ENCODE measurements at regions not wholly inside any gene's neighbourhood (a gene's known extent, or its start where the extent isn't known, plus 50 kb on each side); places are given as distances from the start of the nearest gene placed in this dataset.

DNA sequence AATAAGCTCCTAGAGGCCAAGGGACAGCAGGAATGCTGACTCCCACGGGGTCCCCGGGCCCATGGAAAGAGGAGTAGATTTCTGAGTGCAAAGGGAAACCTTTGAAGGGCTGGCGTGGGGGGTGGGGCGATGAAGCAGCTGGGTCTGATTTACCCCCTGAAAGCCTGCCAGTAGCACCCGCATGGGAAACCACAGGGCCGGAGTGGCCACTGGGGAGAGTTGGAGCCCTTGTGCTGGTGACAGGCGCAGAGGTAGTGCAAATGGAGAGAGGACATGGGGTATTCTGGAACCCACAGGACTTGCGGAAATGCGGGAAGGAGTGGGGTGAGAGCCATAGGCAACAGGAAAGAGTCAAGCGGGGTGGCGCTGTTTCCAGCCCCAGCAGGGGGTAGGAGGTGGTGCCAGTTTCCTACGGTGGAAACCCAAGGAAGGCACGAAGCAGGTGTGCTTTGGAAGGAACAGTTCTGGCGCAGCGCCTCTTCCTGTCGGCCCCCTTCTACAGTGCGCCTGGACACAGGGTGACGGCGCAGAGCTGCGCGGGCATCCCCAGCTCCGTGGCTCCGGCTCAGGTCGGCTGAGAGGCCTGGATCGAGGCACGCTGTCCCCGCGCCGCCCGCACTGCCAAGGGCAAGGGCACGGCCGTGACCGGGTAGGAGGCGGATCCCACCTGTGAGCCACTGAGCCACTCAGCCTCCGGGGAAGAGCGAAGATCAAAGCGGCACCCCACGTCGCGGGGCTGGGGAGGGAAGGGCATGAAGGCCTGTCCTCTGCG lies 149.0 kb upstream of the GLI2 start:
- ATAC-seq (peak; percentile 79), DNase-seq (peak; percentile 52)
- intact Hi-C loops (cut with micrococcal nuclease), result loop anchor here (10.0 kb wide), 1 partner anchor 88 kb away; no protein-coding TSS in a partner anchor

DNA sequence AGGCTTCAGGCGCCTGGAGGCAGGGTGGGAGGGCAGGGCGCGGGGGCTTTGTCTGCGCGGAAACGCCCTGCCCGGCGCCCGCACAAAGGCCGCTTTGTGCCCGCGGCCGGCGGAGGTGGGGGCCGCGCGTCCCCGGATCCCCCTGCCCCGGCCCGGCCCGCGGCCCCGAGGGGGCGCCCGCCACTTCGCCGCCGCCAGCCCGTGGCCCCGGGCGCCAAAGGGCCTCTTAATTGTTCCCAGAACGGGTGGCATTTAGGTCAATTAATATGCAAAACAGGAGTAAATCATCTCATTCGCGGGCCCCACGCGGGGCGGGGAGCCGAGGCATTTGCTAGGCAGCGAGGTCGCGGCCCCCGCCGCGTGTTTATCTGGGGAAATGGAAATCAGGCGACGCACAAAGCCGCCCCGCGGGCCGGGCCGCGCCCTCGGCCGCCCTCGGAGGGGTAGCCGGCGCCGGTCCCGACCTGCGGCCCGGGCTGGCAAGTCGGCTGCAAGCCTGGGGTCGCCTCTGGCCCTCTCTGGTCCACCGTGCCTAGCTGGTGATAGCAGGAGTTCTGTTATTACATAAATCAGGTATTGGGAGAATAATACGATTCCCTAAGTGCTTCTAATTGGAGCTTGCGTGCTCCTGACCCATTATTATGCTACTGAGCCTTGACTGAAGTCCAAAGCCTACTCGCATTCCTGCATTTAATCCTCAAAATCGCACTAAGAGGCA lies 148.2 kb upstream of the GLI2 start:
- ATAC-seq (peak; percentile 58), DNase-seq (peak; percentile 39)
- intact Hi-C loops (cut with micrococcal nuclease), result loop anchor here (10.0 kb wide), 1 partner anchor 87 kb away; no protein-coding TSS in a partner anchor

DNA sequence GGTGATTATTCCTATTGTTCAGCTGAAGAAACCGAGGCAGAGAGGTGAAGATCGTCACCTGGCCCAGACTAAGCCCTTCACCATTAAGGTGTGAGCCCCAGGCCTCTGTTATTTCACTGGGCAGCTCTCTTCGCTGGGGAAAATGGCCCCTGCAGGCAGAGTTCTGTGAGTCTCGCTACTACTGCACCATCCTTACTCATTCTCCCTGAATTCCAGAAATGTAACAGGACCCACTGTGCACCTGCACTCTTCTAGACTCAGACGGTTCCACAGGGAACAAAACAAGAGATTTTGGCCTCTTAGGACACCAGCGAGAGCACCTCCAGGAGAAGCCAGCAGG lies 147.7 kb upstream of the GLI2 start:
- intact Hi-C loops (cut with micrococcal nuclease), result loop anchor here (10.0 kb wide), 1 partner anchor 87 kb away; no protein-coding TSS in a partner anchor
- ATAC-seq (no peak), DNase-seq (no peak)

DNA sequence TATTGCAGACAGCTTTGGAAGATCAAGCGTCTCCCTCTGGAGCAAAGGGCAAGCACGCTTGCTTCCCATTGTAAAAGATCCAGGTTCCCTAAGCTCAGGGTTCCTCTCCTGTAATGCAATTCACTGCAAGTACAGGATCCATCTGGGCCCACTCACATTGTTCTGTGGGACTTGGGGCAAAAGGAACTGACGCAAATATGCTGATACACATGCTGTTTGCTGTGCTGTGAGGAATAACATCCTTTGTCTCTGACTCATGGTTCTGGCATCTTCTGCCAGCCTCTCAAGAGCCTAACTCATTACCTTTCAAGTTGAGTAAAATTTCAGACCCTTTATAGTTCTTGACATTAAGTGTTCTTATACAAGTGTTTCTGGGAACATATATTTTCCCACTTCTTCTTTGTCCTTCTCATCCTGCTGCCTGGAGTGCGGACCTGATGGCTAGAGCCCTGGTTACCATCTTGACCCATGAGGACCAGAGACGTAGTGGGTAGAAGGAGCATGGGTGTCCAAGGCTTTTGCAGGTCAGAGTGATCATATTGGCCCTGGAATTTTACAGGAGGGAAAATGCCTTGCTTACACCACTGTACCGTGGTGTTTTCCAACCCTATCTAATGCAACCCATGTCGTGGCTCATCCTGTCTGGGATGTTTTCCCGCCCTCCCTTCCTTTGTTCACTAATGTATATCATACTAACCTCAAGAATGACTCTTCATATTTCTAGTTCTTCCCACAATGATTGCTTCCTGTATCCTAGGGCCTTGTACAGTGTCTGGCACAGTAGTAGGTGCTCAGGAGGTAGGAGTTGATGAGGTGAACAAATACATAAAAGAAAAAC lies 145.7 kb upstream of the GLI2 start:
- DNase-seq (no peak), ATAC-seq (no peak)
- intact Hi-C loops (cut with micrococcal nuclease), result loop anchor here (10.0 kb wide), 1 partner anchor 85 kb away; no protein-coding TSS in a partner anchor

DNA sequence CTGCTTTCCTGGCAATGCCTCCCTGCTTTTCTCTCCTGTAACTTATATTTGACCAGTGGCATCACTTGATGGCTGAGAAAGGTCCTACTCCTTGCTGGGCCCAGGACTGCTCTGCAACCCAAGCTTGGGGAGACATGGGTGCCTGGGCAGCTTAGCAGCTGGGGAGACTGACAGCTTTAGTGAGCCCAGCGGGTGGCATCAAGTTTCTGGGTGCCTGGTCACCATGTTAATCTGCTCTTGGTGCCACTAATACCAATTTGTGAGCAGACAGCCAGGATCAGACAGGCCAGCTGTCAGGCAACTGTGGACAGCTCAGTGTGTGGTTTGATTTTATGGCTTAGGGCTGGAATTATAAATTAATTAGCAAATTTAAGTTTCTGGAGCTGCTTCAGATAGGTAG lies 144.8 kb upstream of the GLI2 start:
- ATAC-seq (no peak), DNase-seq (peak; percentile 4)
- intact Hi-C loops (cut with micrococcal nuclease), result no loop called here

DNA sequence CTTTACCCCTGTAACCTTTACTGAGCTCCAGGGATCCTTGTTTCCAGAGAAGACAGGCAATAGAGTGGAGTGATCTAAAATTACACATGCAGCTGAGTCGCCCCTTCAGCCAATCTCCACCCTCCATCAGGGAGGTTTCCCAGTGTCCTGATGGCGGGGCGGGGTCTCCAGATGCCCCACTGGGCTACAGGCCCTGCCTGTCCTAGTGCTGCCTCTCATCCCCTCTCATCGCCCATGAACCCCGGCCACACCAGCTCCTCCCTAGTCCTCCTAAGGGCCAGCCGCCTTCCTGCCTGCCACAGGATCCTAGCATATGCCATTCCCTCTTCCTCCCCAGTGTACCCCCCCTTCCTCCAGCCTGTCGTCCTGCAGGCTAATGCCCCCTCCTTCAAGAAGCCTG lies 144.1 kb upstream of the GLI2 start:
- ATAC-seq (no peak), DNase-seq (peak; percentile 8)

DNA sequence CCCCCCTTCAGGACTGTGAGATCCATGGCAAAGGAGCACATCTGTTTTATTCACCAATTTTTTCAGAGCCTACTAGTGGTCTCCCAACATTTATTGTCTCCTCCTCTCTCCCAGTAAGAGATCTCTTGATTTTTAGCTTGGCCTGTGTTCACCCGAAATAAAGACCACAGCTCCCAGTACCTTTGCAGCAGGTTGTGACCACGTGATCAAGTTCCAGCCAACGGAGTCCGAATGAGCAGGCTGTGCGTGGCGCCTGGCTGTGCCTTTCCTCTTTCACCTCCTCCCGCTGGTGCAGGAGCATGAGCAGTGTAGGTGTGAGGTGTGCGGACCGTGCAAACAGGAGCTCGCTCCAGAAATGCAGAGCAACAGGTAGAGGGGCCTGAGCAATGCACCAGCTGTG lies 143.6 kb upstream of the GLI2 start:
- intact Hi-C loops (cut with micrococcal nuclease), result no loop called here
- no peak for ATAC-seq
- peak; percentile 9 for DNase-seq

More for the DNA sequence above, 144.1 kb upstream of the GLI2 start:
- intact Hi-C loops (cut with micrococcal nuclease), result no loop called here

DNA sequence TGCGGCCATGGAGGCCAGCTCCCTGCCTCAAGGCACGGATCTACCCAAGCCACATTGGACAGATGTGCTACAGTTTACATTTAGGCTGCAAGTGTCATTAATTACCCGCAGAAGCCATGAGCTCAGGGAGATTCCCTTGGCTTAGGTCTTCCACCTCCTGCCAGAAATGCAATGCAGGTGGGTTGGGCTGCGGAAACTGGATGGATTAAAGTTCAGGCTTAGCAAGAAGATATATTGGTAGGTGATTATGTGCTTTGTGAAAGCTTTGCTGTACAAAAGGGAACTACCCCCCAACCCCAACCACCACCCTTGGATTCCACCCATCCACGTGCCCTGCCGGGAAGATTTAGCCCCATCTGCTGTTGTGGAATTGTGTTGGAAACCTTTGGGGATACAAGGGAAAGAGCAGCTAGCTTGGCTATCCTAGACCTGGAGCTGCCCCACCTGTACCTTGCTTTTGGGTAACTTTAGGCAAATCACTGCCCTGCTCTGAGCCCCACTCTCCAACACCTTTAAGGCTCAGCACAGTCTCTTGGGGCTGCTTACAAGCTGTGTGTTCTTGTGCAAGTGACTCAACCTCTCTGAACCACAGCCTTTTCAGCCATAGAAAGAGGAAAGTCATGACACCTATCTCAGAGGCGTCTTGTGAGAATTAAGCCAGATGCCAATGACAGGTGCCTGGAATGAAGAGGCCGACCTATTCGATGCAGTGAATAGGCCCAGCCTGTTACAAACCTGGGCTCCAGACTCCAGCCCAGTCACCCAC lies 141.6 kb upstream of the GLI2 start:
- no peak for ATAC-seq
- peak; percentile 10 for DNase-seq
- intact Hi-C loops (cut with micrococcal nuclease), result no loop called here

DNA sequence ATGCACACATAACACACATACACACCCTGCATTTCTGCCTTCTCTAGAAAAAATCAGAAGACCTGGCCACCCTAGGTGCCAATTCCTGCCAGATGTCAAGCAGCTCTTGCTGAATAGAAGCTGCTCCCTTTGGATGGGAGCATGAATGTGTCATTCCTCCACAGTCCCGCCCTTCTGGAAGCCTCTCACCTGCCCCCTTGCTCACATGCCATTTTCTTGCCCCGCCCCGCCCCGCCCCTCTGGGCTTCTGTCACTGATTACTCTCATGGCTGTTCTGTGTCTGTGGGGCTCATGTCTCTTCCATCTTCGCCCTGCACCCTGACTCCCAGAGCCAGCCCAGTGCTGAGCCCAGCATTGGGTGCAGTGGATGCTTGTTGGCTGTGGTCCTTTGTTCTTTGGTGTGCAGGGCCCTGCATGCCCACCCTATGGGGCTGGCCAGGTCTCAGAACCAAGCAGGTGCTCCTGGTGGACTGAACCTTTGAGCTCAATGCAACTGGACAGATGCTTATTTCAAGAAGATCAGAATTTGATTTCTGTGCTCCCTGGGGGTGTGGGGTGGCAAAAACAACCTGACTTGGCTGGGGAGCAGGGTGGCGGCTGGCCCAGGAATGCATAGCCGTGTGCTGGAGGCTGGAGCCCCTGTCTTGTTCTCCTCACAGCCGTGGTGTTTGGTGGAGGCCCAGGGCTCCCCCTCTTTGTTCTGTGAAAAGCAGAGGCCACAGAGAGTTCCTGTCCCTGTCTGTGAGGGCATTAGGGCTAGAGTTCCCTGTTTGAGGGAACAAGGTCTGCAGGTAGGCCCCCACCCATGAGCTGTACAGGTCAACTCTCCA lies 140.6 kb upstream of the GLI2 start:
- no peak for ATAC-seq
- peak; percentile 23 for DNase-seq
- intact Hi-C loops (cut with micrococcal nuclease), result no loop called here

DNA sequence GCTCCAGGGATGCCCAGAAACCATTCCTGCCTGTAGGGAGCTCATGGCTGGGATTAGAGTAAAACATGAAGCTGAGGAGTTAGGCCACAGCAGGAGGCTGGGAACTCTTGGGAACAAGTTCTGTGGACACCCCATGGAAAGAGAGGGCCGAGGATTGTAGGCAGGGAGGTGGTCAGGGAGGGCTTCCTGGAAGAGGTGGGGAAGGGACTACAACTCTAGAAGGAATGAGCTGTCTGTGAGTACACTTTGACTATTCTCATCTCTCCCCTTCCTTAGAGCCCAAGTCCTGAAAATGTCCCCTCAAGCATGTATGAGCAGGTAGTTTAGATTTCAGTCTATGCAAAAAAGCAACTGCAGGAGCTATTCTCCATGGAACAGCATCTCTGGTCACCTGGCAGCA lies 139.9 kb upstream of the GLI2 start:
- intact Hi-C loops (cut with micrococcal nuclease), result no loop called here
- DNase-seq (no peak), ATAC-seq (no peak)

DNA sequence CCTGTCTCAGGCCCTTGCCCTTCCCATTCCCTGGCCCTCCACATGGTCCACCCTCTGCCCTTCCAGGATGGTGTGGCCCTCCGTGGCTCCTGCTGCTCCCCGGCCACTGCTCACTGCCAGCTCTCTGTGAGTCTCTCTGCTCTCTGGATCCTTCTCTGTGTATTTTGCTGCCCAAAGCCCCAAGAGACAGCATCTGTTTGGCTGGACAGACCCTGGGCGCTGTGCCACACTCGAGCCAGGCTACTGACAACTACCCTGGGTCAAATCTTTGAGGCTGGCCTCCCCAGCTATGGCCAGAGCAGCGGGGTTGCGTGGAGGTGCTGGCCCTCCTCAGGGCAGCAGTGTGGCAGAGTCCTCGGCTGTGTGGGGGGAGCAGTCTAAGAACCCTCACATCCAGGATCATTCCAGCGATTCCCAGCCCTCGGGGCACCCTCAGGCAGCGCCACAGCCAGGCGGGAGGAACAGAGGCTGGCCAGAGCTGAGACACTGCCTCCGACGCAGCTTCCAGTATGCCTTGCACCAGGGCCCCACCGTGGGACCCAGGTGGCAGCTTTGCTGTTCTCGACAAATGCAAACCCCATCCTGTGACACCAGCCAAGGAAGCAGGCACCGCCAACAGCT lies 139.4 kb upstream of the GLI2 start:
- intact Hi-C loops (cut with micrococcal nuclease), result no loop called here
- ATAC-seq (peak; percentile 31), DNase-seq (no peak)

DNA sequence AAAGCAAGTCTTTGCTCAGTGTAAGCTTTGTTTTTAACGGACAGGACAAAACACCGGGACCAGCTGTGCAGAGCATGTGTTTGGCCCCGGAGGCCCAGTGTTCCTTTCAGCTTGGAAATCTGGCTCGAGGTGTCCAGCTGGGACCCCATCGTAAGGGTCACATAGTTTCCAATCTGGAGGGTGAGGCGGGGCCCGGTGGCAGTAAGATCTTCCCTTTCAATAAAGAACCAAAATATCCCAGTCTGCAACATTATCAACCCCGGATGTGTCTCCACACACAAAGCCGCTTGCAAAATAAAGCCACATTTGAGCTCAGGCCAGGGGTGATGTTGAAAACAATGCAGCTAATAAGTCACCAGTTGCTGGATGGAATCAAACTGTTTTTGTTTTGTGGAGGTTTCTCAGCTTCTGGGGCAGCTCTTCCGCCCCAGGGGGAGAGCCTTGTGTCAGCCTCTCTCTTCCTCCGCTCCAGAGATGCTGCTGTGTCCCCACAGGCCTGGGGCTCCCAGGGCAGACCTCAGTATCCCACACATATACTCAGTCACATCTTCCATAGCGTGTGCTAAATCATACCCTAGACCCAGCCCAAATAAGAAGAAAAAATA lies 138.6 kb upstream of the GLI2 start:
- peak; percentile 69 for DNase-seq
- peak; percentile 86 for ATAC-seq
- intact Hi-C loops (cut with micrococcal nuclease), result no loop called here

DNA sequence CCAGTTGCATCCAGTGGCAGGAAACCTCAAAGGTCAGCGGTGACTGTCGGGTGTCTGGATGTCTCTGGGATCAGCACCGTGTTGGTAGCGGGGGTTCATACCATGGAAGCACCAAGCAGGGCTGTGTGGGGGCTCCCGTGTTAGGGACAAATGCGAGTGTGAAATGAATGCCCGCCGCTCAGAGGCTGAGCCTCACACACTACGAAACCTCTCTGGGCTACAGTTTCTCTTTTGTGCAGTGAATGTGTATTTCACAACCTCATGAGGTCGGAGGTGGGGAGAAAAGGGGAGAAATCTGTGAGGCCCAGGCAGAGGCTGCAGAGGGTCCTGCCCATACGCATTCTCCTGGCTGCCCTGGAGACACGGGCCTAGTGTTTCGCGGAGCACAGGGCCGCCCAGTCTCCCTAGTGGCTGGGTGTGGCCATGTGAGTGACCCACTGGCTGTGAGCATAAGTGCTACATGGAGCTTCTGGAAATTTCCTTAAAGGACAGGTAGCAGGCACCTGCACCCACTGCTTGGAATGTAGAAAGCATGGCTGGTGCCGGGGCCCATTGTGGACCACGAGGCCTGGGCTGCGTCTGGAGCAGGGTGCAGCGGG lies 138.0 kb upstream of the GLI2 start:
- DNase-seq (no peak), ATAC-seq (no peak)
- intact Hi-C loops (cut with micrococcal nuclease), result no loop called here

DNA sequence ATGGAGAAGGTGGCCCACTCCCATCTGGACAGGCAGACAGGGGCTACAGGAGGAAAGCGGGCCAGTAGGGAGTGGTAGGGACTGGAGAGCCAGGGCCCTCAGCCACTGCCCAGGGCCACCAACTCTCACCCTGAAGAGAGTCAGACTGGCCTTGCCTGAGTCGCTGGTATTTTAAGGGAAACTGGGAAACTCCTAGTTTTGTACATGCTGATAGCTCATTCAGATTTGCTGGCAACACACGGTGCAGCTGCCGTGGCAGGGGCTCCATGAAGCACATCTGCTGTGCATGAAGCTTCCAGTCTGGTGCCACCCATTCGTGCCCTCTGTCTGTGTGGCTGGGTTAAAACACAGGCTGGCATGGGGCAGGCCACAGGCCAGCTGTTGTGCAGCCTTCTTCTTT lies 137.3 kb upstream of the GLI2 start:
- intact Hi-C loops (cut with micrococcal nuclease), result no loop called here
- DNase-seq, result no peak
- ATAC-seq, result no peak

DNA sequence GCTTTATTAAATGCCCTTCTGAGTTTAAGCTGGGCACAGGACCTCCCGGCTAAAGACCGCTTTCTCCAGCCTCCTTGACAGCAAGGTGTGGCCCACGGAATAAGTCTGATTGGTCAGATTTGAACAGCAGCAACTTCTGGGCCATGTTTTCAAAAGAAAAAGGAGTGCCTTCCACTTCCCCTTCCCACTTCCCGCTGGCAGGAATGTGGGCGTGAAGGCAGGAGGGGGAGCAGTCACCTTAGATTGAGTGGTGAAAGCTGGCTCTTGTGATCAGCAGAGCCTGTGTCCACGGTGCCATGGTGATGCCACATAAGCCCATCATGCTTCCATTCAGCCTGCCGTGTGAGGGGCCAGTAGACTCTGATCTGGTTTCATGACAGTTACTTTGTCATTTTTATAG lies 136.6 kb upstream of the GLI2 start:
- DNase-seq (no peak), ATAC-seq (no peak)
- intact Hi-C loops (cut with micrococcal nuclease), result no loop called here

DNA sequence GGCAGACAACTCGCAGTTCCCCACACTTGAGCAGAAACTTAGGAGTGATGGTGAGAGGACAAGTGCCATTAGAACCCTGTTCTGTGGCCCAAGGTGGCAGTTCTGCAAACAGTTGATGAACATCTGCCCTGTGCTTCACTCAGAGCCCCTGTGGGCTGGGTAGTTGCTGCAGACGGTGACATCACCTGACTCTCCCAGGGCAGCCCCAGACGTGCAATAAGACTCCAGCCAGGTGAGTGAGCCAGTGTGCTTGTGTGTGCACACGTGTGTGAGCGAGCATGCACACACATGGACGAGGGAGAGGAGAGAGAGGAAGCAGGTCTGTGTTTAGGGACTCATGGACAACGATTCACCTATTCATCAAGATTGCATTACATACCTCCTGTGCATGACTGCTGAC lies 136.0 kb upstream of the GLI2 start:
- intact Hi-C loops (cut with micrococcal nuclease), result no loop called here
- no peak for ATAC-seq
- DNase-seq, result no peak

DNA sequence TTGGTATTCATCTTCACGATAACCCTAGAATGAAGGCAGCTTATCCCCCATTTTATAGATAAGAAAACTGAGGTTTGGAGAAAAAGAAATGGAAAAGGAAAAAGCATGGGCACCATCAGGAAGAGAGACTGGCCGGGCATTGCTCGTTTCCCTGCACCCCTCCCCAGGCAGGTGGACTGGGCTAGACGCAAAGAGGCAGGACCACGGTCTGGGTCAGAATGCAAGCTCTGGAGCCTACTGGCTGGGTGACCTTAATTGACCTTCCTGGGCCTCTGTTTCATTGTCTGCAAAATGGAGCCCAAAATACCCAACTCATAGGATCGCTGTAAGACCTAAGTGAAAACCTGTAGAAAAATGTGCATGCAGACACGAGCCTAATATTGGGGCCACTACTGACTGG lies 135.3 kb upstream of the GLI2 start:
- intact Hi-C loops (cut with micrococcal nuclease), result no loop called here
- DNase-seq, result no peak
- no peak for ATAC-seq
